GM21381 (cell line): ENCODE measurements at regions not wholly inside any gene's neighbourhood (a gene's known extent, or its start where the extent isn't known, plus 50 kb on each side); places are given as distances from the start of the nearest gene placed in this dataset.

Source experiments
- ATAC-seq: cut with Tn5 transposase; IDR thresholded peaks from one replicate; pipeline ENCODE4 v1.9.1; 2021; ENCODE audit warnings: mild to moderate bottlenecking, moderate library complexity; ENCODE audit not compliant: unreplicated experiment

DNA sequence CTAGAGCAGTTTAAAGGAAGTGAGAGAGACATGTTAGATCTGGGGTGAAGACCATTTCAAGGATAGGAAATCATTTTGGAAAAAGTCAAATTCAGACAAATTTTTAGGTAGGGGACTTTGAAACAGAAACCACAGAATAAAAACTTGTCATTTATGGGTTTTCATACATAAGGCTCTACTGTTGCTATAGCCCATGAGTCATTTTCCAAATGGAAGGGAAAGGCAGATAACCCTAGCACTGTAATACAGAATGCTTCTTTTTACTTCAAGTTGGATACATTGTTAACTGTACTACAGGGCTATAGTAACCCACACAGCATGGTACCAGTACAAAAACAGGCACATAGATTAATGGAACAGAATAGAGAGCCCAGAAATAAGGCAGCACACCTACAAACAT is 455.4 kb downstream of the EBF1 start:
- no peak for ATAC-seq

DNA sequence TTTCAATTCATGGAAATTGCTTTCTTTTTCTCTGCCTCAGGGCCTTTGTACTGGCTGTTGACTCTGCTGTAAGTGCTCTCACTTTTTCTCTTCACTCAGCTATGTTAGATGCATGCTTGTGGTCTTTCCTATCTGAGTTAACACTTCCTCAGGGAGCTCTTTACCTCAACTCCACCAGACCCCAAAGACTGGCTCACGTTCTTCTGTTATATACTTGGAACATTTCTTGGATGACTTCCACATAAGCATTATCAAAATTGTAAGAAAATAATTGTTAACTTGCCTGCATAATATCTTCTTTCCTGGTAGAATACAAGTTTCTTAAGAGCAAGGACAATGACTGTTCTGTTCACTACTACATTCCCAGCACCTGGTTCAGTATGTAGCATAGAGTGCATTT is 455.9 kb downstream of the EBF1 start:
- no peak for ATAC-seq

GRCh38 chr5:158642879-158643278 is 456.8 kb downstream of the EBF1 start:
- ATAC-seq = no peak

GRCh38 chr5:158641016-158641415 is 458.7 kb downstream of the EBF1 start:
- no peak for ATAC-seq

GRCh38 chr5:158640593-158640980 is 459.1 kb downstream of the EBF1 start:
- ATAC-seq = no peak

DNA sequence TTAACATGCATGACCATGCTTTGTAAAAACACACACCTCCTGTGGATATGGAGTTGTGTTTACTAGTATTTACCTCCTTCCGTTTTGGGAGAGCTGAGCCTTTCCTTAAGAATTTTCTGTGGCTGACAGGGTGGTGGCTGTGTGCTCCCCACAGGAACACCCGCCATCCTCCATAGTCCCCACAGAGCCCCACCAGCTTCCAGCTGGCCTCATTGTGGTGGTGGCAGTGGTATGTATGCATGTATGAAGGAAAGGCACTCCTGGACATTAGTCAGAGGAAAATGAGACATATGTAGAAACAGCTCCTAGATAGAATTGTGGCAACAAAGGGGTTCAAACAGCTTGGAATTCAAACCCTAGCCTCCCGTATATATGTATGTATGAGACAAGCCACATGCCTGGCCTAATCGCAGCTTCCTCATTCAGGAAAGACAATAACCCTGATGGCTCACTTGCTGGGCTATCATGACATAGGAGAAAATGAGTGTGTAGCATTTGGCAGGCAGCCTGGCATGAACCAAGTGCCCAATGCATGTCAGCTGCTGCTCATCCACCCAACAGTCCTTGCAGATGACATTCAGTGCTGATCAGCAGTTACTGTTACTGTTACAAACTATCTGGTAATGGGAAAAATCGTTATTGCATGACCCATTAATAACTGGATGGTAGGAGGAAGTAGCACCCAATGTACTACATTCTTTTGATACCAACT is 459.7 kb downstream of the EBF1 start:
- ATAC-seq = no peak

GRCh38 chr5:158638396-158638795 is 461.3 kb downstream of the EBF1 start:
- no peak for ATAC-seq

DNA sequence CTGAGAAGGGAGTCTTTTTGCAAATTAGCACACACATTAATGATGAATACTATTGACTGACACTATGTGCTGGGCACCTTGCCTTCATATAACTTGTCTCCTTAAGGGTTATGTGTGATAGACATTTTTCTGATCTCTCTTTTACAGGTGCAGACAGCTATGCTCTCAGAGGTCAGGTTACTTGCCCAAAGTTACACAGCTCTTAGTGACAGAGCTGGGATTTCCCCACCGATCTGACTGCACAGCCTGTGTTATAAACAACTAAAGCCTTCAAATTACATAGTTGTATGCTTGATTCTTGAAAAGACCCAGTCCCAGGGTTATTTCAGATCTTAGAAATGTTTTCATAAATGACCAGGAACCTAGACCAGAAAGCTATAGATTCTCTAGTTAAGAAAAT is 462.7 kb downstream of the EBF1 start:
- ATAC-seq = no peak

DNA sequence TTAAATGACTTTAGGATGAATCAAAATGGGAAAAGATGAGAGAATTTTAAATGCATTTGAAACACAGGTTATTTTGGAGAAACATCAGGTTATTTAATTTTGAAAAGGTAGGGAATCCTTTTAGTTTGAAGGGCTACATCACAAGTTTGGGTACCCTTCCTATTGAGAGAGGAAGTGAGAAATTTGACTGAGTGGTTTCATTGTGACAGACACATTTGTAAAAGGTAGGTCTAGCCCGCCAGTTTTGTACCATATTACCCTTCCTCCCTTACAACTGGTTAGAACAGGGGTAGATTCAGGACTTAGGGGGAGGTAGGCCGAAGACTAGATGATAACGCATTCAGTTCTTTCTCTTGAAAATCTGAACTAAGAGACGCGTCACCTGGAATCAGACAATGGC is 464.2 kb downstream of the EBF1 start:
- ATAC-seq = no peak

DNA sequence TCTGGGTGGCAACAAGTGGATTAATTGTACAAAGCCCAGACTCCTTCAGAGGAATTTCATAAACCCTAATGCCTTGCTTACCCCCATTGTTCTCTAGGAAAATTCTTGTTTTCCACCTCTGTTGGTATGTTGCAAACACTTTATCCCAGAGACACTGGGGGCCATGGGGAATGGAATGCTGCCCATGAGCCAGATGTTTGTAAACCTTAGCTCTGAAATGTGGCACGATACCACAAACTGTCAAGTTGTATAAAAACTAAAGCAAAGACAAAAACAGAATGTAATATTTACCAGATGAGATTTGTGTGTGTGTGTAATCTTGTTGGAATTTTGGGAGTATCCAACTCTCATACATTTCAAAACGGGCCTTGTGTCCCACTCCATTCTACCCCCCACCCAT is 465.0 kb downstream of the EBF1 start:
- ATAC-seq = no peak

DNA sequence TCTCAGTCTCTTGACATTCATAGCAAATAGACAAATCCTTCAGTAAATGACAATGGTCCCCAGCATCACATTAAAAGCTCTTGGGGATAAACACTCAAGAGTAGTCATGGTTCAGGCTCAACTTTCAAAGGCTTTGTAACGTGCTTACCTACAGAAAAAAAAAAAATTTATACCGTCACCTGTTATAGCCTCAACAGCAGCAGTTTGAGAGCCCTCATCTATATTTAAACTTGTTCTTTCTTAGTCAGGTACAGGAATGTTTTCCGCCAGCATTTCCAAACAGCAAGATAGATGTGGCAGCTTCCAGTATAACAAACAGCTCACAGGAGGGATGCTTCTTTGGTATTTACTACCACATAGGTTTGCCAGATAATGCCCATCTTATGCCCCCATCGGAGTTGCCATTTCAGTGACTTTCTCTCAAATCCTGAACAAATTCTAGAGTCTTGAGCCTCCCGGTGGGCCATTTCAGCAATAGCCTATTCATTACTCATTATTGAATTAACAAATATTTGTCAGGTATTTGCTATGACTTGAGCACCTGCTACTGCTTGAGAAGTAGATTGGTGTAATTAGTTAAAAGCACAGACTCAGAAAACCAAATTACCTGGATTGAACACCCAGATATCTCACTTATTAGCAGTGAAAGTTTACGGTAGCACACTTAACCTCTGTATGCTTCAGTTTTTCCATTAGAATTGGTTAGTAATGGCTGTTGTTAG is 470.0 kb downstream of the EBF1 start:
- no peak for ATAC-seq

DNA sequence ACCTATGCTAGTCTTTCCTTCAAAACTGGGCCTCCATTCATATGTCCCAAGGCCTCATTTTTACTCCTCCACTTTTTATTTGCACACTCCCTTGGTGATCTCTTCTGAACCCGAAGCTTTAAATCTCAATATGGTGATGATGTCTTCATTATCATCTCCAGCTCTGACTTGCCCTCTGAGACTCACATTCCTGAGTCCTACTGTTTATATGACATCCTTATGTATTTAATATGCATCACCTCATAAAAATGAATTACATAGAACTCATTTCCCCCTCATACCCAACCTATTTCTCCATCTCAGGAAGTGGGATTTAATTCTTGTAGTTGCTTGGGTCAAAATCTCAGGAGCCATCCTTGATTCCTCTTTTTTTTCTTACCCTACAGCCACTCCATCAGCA is 473.0 kb downstream of the EBF1 start:
- ATAC-seq = no peak

- no peak for ATAC-seq
These were observed 475.7 kb downstream of the EBF1 start for GRCh38 chr5:158623971-158624370.

DNA sequence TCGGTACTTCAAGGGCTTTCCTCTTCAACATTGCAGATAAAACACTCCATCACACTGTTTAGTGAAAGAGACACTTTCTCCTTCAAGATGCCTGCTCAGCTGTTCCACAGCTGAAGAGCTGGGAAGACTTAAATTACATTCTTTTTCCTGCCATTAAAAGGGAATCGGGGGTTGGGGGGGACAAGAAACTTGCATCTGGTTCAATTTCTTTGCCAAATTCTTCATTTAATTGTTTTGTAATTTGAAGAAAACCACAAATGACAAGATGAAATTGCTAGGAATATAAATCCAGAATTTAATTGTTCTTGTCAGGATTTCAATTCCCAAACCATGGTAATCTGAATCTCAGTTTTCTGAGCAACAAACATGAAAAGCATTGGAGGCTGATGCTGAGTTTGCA is 478.3 kb downstream of the EBF1 start:
- no peak for ATAC-seq

DNA sequence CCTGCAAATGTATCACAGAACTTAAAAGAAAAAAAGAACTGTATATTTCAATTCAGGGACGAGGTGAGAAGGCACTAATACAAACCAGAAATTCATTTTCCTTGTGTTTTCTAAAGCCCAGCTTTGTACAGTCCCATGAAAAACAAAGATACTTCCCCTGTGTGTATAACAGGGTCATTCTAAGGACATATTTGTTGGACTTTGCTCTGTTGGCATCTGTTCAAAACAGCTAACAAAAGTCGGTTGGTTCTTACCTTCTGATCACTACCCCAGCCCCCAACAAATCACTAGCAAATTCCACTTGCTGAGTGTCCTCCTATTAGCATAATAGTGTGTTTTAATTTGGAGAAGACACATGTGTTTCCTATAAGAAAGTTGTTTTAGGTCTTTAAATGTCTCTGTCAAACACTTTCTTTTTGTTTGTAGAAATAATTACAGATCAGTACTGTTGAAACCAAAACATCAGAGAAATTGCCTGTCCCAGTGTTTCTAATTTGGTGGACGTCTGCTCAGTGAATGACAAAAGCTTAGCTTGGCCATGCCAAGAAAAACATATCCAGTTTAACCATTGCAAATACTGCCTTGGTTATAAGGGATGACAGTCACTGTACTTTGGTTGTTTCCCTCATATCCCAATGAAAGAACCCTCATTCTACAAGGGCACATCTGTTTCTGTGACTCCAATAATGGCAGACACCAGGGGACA is 480.5 kb downstream of the EBF1 start:
- ATAC-seq = no peak

GRCh38 chr5:158618256-158618655 is 481.5 kb downstream of the EBF1 start:
- ATAC-seq = no peak

DNA sequence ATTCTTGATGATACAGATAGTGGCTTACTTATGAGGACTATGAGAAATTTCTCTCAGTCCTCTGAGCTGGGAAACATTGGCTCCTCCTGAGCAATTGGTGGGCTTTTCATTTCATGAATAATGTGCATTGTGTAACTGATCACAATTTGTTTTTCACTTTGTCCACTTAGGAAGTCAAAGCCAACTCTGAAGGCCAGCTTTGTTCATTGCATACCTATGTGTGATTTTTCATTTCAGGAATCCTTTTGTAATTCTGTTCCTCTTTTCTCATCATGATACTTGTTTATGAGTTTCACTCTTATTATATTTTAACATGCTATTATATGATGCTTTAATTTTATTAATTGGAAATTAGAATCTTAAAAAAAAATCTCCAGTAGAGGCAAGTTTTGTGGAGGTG is 483.0 kb downstream of the EBF1 start:
- ATAC-seq = no peak

GRCh38 chr5:158614951-158615350 is 484.8 kb downstream of the EBF1 start:
- ATAC-seq = no peak

DNA sequence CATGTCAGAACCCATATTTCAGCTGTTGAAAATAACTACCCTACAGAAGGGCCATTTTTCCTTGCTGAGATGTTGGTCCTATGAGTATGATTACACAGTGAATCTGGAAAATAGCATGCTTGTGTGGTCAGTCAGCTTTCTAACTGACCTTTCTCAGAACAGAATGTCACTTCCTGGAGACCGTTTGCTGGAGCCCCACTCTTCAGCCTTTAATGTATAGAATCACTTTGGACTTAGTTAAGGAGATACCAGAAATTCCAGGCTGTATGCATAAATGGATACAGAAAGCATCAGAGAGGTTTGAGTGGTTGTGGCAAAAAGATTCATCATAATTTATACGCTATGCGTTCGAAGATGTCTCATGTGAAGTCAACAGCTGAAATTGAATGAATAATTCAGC is 488.1 kb downstream of the EBF1 start:
- ATAC-seq = no peak

DNA sequence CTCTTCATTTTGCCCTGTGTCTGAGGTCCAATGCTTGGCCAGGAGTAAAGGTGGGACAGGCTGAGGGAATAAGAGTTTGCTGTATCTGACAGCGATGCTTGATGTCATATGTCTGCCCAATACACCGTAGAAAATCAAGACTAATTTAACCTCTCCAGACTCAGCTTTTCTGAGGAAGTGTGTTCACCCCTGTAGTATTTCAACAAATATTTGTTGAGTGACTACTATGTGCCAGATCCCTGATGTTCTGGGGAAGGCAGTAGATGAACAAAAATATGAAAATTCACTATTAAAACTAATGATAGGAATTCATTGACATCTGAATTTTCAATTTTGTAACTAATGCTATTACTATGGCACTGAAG is 489.7 kb downstream of the EBF1 start:
- no peak for ATAC-seq

- no peak for ATAC-seq
These were observed 490.2 kb downstream of the EBF1 start for GRCh38 chr5:158609333-158610050.

GRCh38 chr5:158607088-158607487 is 492.6 kb downstream of the EBF1 start:
- ATAC-seq = no peak
